HG02610 (cell line): ENCODE measurements at regions not wholly inside any gene's neighbourhood (a gene's known extent, or its start where the extent isn't known, plus 50 kb on each side); places are given as distances from the start of the nearest gene placed in this dataset.

Source experiments
- ATAC-seq: cut with Tn5 transposase; IDR thresholded peaks from one replicate; pipeline ENCODE4 v1.9.1; 2021; ENCODE audit warnings: mild to moderate bottlenecking, moderate library complexity; ENCODE audit not compliant: unreplicated experiment

GRCh38 chr7:79593866-79594301, 140.4 kb upstream of the MAGI2 start:
- no peak for ATAC-seq

GRCh38 chr7:79590916-79591623, 137.6 kb upstream of the MAGI2 start:
- ATAC-seq, result no peak

GRCh38 chr7:79590391-79590790, 136.9 kb upstream of the MAGI2 start:
- no peak for ATAC-seq

- ATAC-seq, result no peak
Observed at GRCh38 chr7:79570903-79571302, 117.4 kb upstream of the MAGI2 start.

- ATAC-seq, result no peak
Observed at GRCh38 chr7:79563821-79564522, 110.5 kb upstream of the MAGI2 start.

- no peak for ATAC-seq
Observed at GRCh38 chr7:79555571-79555970, 102.1 kb upstream of the MAGI2 start.

GRCh38 chr7:79553811-79554555, 100.5 kb upstream of the MAGI2 start:
- ATAC-seq, result no peak

GRCh38 chr7:79552463-79552862, 99.0 kb upstream of the MAGI2 start:
- no peak for ATAC-seq

- no peak for ATAC-seq
Observed at GRCh38 chr7:79548727-79549126, 95.3 kb upstream of the MAGI2 start.

GRCh38 chr7:79547132-79547531, 93.7 kb upstream of the MAGI2 start:
- ATAC-seq, result no peak

- ATAC-seq, result no peak
Observed at GRCh38 chr7:79540592-79540991, 87.1 kb upstream of the MAGI2 start.

GRCh38 chr7:79534128-79534527, 80.7 kb upstream of the MAGI2 start:
- peak; percentile 75 for ATAC-seq

- no peak for ATAC-seq
Observed at GRCh38 chr7:79531905-79532664, 78.6 kb upstream of the MAGI2 start.

GRCh38 chr7:79531116-79531515, 77.6 kb upstream of the MAGI2 start:
- ATAC-seq, result no peak

- no peak for ATAC-seq
Observed at GRCh38 chr7:79529881-79530235, 76.4 kb upstream of the MAGI2 start.

GRCh38 chr7:79529214-79529880, 75.9 kb upstream of the MAGI2 start:
- ATAC-seq, result no peak

- ATAC-seq, result peak; percentile 53
Observed at GRCh38 chr7:79528421-79528820, 75.0 kb upstream of the MAGI2 start.

- no peak for ATAC-seq
Observed at GRCh38 chr7:79524048-79524447, 70.6 kb upstream of the MAGI2 start.

- no peak for ATAC-seq
Observed at GRCh38 chr7:79523436-79523835, 70.0 kb upstream of the MAGI2 start.

GRCh38 chr7:79520543-79520942, 67.1 kb upstream of the MAGI2 start:
- no peak for ATAC-seq

GRCh38 chr7:79515358-79515757, 61.9 kb upstream of the MAGI2 start:
- no peak for ATAC-seq
